NCI-H526 (cell line): ENCODE measurements at regions not wholly inside any gene's neighbourhood (a gene's known extent, or its start where the extent isn't known, plus 50 kb on each side); places are given as distances from the start of the nearest gene placed in this dataset.
"Not testable (repeated sequence)": the region's sequence is repeated elsewhere in the genome, so short reads cannot be mapped to it uniquely, and the experiment has no call there.

Experiments
- DNase-seq, 2 experiments: peaks; one replicate each; lab custom pipeline; 2025; lab: John Stamatoyannopoulos, UW

DNA sequence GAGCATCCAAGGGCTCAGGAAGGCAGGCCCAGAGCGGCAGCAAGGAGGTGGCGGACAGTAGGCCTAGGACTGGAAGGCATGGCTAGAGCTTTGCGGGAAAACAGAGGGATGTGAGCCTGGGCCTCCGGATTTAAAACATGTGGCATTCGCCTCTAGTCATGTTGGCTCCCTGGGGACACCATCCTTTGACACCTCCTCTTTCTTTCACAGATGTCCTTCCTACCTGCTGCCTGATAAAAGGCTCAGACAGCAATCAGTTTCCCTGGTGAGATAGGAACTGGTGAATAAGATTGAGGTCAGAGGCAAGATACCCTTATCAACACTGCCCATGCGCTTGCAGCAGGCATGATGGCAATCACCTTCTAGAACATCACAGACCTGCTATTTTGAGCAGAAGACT lies 277.6 kb downstream of the SIPA1L2 start:
- DNase-seq = no peak

DNA sequence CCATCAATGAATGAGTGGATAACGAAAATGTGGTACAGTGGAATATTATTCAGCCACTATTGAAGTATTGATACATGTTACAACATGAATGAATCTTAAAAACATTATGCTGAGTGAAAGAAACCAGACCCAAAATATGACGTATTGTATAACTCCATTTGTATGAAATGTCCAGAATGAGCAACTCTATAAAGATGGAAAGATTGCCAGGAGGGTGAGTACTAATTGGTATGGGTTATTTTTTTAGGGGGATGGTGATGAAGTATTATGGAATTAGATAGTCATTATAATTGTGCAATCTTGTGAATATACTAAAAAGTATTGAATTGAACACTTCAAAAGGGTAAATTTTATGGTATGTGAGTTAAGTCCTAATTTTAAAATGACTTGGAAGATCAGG lies 278.6 kb downstream of the SIPA1L2 start:
- no peak for DNase-seq

GRCh38 chr1:232346844-232347243 lies 283.1 kb downstream of the SIPA1L2 start:
- DNase-seq = no peak

GRCh38 chr1:232344791-232345399 lies 285.0 kb downstream of the SIPA1L2 start:
- no peak for DNase-seq

- not testable (repeated sequence) for DNase-seq
Measured at GRCh38 chr1:232344186-232344585, 285.7 kb downstream of the SIPA1L2 start.

- no peak for DNase-seq
Measured at GRCh38 chr1:232340446-232340845, 289.5 kb downstream of the SIPA1L2 start.

DNA sequence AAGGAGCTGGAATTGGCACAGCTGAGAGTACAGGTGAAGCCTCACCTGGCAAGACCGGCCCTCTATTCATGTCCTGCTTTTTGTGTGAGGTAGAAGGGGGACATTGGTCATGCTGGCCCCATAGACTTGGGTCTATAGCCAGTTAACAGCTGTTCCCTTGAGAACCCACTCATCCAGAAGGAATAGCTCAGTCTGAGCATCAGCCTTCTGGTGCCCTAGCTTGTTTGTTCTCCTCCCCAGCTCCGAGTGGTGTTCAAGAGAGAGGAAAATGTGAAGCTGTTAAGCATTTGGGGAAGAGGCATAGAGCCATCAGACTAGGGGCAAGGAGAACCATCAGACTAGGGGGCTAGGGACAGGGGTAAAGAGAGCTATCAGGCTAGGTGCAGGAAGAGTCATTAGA lies 290.9 kb downstream of the SIPA1L2 start:
- no peak for DNase-seq

DNA sequence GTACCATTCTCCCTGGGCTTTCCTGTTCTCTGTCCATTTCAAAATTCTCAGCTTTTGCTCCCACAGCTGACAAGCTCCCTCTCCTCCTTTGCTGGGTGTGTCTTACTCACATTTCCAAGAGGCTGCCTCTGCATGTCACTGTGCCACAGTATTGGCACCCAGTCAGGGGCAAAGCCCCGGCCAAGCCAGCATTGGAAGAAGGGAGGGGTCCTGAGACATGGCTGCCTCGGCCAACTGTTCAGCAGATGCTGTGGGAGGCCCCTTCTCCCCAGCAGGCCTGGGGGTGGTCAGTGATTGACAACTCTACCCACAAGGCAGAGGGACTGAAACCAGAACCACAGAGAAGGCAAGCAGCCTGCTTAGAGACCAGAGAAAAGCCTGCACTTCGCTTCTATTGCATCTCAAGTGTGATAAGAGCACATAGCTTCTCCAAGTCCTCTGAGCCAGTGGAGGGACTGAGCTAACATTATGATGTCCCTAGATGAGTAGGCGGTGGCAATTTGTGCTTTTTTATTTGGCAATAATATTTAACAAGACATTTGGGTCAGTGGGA lies 294.1 kb downstream of the SIPA1L2 start:
- no peak for DNase-seq

- DNase-seq = no peak
Measured at GRCh38 chr1:232335261-232335660, 294.7 kb downstream of the SIPA1L2 start.

DNA sequence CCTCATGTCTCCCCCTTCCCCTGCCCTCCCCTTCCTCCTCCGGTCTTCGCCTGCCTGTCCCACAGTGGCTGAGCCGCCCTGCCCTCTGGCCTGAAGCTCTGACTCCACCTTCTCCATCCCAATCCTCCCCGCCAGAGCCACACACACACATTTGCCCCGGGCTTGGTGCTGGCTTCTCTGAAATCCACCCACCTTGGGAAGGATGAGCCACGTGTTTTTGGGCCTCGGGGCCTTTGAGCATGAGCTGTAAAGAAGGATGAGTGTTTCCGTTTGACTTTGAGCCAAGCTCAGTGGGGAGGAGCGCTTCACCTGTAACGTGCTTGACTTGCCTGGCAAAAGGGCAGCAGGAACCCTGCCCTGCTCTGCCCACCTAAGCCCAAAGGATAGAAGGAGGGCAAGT lies 295.1 kb downstream of the SIPA1L2 start:
- no peak for DNase-seq

- no peak for DNase-seq
Measured at GRCh38 chr1:232334246-232334645, 295.7 kb downstream of the SIPA1L2 start.

DNA sequence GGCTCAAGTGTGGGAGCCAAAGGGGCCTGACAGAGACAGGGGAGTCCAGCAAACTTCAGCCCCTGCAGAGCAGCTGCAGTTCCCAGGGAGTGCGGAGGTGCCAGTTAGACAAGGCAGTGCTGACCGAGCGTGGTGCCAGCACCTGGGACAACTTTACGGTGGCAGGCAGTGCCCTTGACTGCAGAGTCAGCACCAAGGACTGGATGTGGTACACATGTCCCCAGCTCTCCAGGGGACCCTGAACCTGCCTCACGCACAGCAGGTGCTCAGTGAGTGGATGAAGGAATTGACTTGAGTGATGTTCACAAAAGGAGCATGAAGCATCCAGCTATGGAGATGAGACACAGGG lies 296.5 kb downstream of the SIPA1L2 start:
- DNase-seq = no peak

- DNase-seq = not testable (repeated sequence)
Measured at GRCh38 chr1:232332710-232333418, 297.1 kb downstream of the SIPA1L2 start.

GRCh38 chr1:232329103-232329813 lies 300.7 kb downstream of the SIPA1L2 start:
- DNase-seq = no peak

- DNase-seq = no peak
Measured at GRCh38 chr1:232328486-232329102, 301.3 kb downstream of the SIPA1L2 start.

- no peak for DNase-seq
Measured at GRCh38 chr1:232327899-232328298, 302.0 kb downstream of the SIPA1L2 start.

GRCh38 chr1:232327269-232327668 lies 302.7 kb downstream of the SIPA1L2 start:
- DNase-seq = no peak

GRCh38 chr1:232322162-232322734 lies 307.7 kb downstream of the SIPA1L2 start:
- DNase-seq = peak; percentile 75 to 82

DNA sequence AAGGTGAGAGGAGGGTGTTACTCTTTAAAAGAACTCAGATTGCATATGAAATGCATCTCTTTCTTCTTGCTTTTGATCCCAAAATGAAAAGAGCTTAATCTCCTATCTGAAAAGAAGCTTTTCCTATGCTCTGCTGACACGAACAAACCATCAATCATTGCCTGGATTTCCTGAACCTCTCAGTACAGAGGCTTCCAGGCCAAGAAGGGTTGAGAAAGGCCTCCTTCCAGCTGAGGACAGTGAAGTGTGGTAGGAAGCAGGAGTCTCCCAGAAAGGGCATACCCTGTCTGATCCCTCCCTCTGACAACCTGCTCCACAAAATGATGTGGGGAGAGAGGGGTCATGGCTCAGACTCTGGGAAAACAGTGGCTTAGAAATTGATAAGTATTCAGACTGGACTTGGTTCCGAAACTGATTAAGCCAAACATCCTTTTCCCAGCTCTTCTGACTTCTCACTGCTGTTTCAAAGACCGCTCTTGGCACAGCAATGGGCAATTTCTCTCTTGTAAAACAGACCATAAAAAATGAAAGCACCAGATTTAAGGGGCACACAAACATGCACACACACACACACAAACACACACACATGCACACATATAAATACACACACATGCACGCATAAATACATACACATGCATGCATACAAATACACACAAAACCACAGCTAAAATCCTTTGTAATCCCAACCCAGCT lies 310.3 kb downstream of the SIPA1L2 start:
- DNase-seq = no peak

GRCh38 chr1:232319072-232319471 lies 310.9 kb downstream of the SIPA1L2 start:
- no peak for DNase-seq

DNA sequence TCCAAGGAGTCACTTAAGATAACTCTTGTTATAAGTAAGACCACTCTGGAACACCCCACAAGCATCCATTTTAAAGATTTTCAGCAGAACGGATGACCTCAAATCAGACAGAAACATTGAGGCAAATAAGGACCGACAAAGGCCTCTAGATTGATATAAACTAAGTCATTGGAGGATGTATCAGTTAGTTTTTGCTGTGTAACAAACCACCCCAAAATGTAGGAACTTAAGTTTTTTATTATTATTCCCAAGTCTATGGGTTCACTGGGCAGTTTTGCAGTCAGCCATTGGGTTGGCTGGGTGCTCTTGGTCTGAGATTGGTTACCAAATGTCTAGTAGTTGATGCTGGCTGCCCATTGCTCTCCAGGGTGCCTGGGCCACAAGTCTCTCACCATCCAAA lies 311.8 kb downstream of the SIPA1L2 start:
- no peak for DNase-seq

DNA sequence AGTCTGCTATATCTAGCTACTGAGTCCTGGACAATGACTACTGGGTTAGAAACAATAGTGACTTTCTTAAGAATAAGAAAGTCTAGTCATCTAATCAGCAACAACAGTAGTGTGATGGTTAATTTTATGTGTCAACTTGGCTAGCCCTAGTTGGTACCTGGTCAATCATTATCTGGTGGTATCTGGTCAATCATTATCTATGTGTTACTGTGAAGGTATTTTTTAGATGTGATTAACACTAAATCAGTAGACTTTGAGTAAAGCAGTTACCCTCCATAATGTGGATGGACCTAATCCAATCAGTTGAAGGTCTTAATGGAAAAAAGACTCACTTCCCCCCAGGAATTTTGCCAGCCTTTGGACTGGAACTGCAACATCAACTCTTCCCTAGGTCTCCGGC lies 312.6 kb downstream of the SIPA1L2 start:
- no peak for DNase-seq
